Endodermal cell (in vitro differentiated cells): ENCODE measurements at regions not wholly inside any gene's neighbourhood (a gene's known extent, or its start where the extent isn't known, plus 50 kb on each side); places are given as distances from the start of the nearest gene placed in this dataset.
A peak's percentile ranks its signal among the peaks of the same experiment; 100 is the strongest.

Experiments
- DNase-seq: peaks from one replicate; pipeline ENCODE4 v3.0.0-alpha.2; 2017
- H3K27ac ChIP-seq: 2 replicates; pipeline ENCODE4 v1.5.1; 2013; ENCODE audit warnings: mild to moderate bottlenecking, low read depth, low read length, moderate library complexity
- H3K27me3 ChIP-seq: 2 replicates; pipeline ENCODE4 v1.6.1; 2013; ENCODE audit warnings: mild to moderate bottlenecking, low read length, moderate library complexity; ENCODE audit not compliant: insufficient read depth, control insufficient read depth, poor library complexity, severe bottlenecking
- H3K36me3 ChIP-seq: 2 replicates; pipeline ENCODE4 v1.7.0; 2013; ENCODE audit warnings: mild to moderate bottlenecking, low read length, moderate library complexity; ENCODE audit not compliant: control insufficient read depth, insufficient read depth
- H3K4me1 ChIP-seq: one replicate; pipeline ENCODE4 v1.7.0; 2013; ENCODE audit warnings: low read length; ENCODE audit not compliant: control insufficient read depth, insufficient read depth
- H3K4me3 ChIP-seq: 2 replicates; pipeline ENCODE4 v1.5.1; 2013; ENCODE audit warnings: mild to moderate bottlenecking, low read length, moderate library complexity
- H3K9ac ChIP-seq: 2 replicates; pipeline ENCODE4 v1.6.1; 2013; ENCODE audit warnings: mild to moderate bottlenecking, low read length, moderate library complexity; ENCODE audit not compliant: poor library complexity, severe bottlenecking; ENCODE audit errors: extremely low read depth
- H3K9me3 ChIP-seq: 2 replicates; pipeline ENCODE4 v1.6.1; 2013; ENCODE audit warnings: mild to moderate bottlenecking, low read length, moderate library complexity; ENCODE audit not compliant: control insufficient read depth
- H3K27ac Mint-ChIP-seq: 2 replicates; pipeline ENCODE4 v1.8.0; 2020; ENCODE audit warnings: mixed read lengths
- H3K27me3 Mint-ChIP-seq: 2 replicates; pipeline ENCODE4 v1.8.0; 2021; ENCODE audit warnings: mild to moderate bottlenecking, mixed read lengths; ENCODE audit not compliant: insufficient read depth
- H3K36me3 Mint-ChIP-seq: 2 replicates; pipeline ENCODE4 v1.8.0; 2020; ENCODE audit warnings: low read depth, mixed read lengths
- H3K4me1 Mint-ChIP-seq: 2 replicates; pipeline ENCODE4 v1.8.0; 2020; ENCODE audit warnings: mixed read lengths
- H3K4me3 Mint-ChIP-seq: 2 replicates; pipeline ENCODE4 v1.8.0; 2020; ENCODE audit warnings: mild to moderate bottlenecking, moderate library complexity, mixed read lengths
- H3K9me3 Mint-ChIP-seq: 2 replicates; pipeline ENCODE4 v1.8.0; 2020; ENCODE audit warnings: mild to moderate bottlenecking, mixed read lengths
- CTCF ChIP-seq: fragments of 200-600 bp; sonication (generic); conservative IDR thresholded peaks from 2 replicates; pipeline ENCODE4 v1.5.0; 2021; ENCODE audit warnings: antibody characterized with exemption, mild to moderate bottlenecking
- WGBS, 2 experiments: methylation state at CpG; one replicate each; pipeline versions ENCODE4 v1.1.5 to v1.1.7; 2013; ENCODE audit warnings: missing lambda C conversion rate in 2 of 2, mixed read lengths in 1 of 2; ENCODE audit not compliant: insufficient coverage in 1 of 2, insufficient read length in 1 of 2; 5-methylcytosine and 5-hydroxymethylcytosine counted together

- WGBS, 2 experiments: 50% methylated on average over 2 to 5 of the region's 5 CpGs
- H3K27me3 ChIP-seq: peaks cover 6% of the 10 kb centered on the region
- H3K27ac ChIP-seq: no peak overlapping the region
- no peak overlapping the region for H3K4me3 Mint-ChIP-seq
- no peaks in the 10 kb centered on the region for H3K36me3 Mint-ChIP-seq
- no peaks in the 10 kb centered on the region for H3K9me3 ChIP-seq
- peaks cover 13% of the 10 kb centered on the region for H3K27me3 Mint-ChIP-seq
- H3K9me3 Mint-ChIP-seq: no peaks in the 10 kb centered on the region
- DNase-seq: peak; percentile 56
- TF ChIP-seq CTCF: peak; percentile 55
- no peaks in the 10 kb centered on the region for H3K36me3 ChIP-seq
- H3K4me1 ChIP-seq: peaks cover 3% of the 10 kb centered on the region
- peaks cover 21% of the 10 kb centered on the region for H3K4me1 Mint-ChIP-seq
- no peak overlapping the region for H3K27ac Mint-ChIP-seq
- no peak overlapping the region for H3K4me3 ChIP-seq
- no peak overlapping the region for H3K9ac ChIP-seq
Observed at GRCh38 chr2:129885735-129886134, 93.7 kb upstream of the RAB6C start.

- peaks cover 34% of the 10 kb centered on the region for H3K4me1 Mint-ChIP-seq
- H3K4me3 ChIP-seq: no peak overlapping the region
- no peak overlapping the region for H3K9ac ChIP-seq
- 36 to 60% methylated on average over 2 to 3 of the region's 3 CpGs for WGBS, 2 experiments
- H3K36me3 ChIP-seq: no peaks in the 10 kb centered on the region
- H3K27ac Mint-ChIP-seq: no peak overlapping the region
- peaks cover 6% of the 10 kb centered on the region for H3K27me3 ChIP-seq
- peaks cover 6% of the 10 kb centered on the region for H3K27me3 Mint-ChIP-seq
- no peak overlapping the region for H3K27ac ChIP-seq
- H3K4me1 ChIP-seq: peaks cover 3% of the 10 kb centered on the region
- no peaks in the 10 kb centered on the region for H3K36me3 Mint-ChIP-seq
- no peaks in the 10 kb centered on the region for H3K9me3 Mint-ChIP-seq
- DNase-seq: peak; percentile 24
- TF ChIP-seq CTCF: no peak
- no peaks in the 10 kb centered on the region for H3K9me3 ChIP-seq
- no peak overlapping the region for H3K4me3 Mint-ChIP-seq
Observed at GRCh38 chr2:129887688-129888266, 91.7 kb upstream of the RAB6C start.

GRCh38 chr2:129888461-129888860 is 91.0 kb upstream of the RAB6C start:
- no peak overlapping the region for H3K4me3 ChIP-seq
- H3K4me3 Mint-ChIP-seq: no peak overlapping the region
- H3K4me1 ChIP-seq: peaks cover 3% of the 10 kb centered on the region
- H3K27me3 ChIP-seq: peaks cover 6% of the 10 kb centered on the region
- no peaks in the 10 kb centered on the region for H3K9me3 Mint-ChIP-seq
- H3K27ac Mint-ChIP-seq: peak overlapping the region; percentile 5
- H3K27ac ChIP-seq: no peak overlapping the region
- no peak for TF ChIP-seq CTCF
- 91 to 100% methylated on average over 1 to 4 of the region's 4 CpGs for WGBS, 2 experiments
- peaks cover 34% of the 10 kb centered on the region for H3K4me1 Mint-ChIP-seq
- peaks cover 4% of the 10 kb centered on the region for H3K27me3 Mint-ChIP-seq
- no peaks in the 10 kb centered on the region for H3K36me3 Mint-ChIP-seq
- no peaks in the 10 kb centered on the region for H3K36me3 ChIP-seq
- DNase-seq: no peak
- no peaks in the 10 kb centered on the region for H3K9me3 ChIP-seq
- no peak overlapping the region for H3K9ac ChIP-seq
